A673 (cell line): ENCODE measurements at regions not wholly inside any gene's neighbourhood (a gene's known extent, or its start where the extent isn't known, plus 50 kb on each side); places are given as distances from the start of the nearest gene placed in this dataset.

ENCODE experiments used
- BruUV-seq: library from RNA; stranded (reverse); fragments of 400-500 nt; replicated peaks from 2 replicates; lab custom pipeline; 2021; lab: Mats Ljungman, UMichigan
- CTCF ChIA-PET: fragments of 300-600 bp; sonication (Branson Sonifier 250); formaldehyde crosslinking; loops from one replicate; lab custom pipeline; 2022; ENCODE audit warnings: antibody characterized with exemption; lab: Charles Lee
- POLR2A ChIA-PET: fragments of 300-600 bp; sonication (Branson Sonifier 250); formaldehyde crosslinking; loops from one replicate; lab custom pipeline; 2022; ENCODE audit warnings: antibody characterized with exemption; ENCODE audit not compliant: low non-redundant PET; lab: Charles Lee
- DNase-seq: peaks from one replicate; pipeline ENCODE4 v3.0.0-alpha.2; 2015; ENCODE audit warnings: low spot score
- H3K27ac ChIP-seq: fragments of 200-600 bp; sonication (generic); 2 replicates; pipeline ENCODE4 v1.5.1; 2016; ENCODE audit warnings: mixed run types, low read depth, mild to moderate bottlenecking, mixed read lengths, antibody characterized with exemption, low read length; ENCODE audit not compliant: poor library complexity, severe bottlenecking
- H3K27me3 ChIP-seq: fragments of 200-600 bp; sonication (generic); replicated peaks from 2 replicates; pipeline ENCODE4 v1.6.1; 2017; ENCODE audit warnings: mixed run types, low read depth, mild to moderate bottlenecking, mixed read lengths, antibody characterized with exemption, low read length; ENCODE audit not compliant: insufficient read depth, poor library complexity
- H3K36me3 ChIP-seq: fragments of 200-600 bp; sonication (generic); 2 replicates; pipeline ENCODE4 v1.6.1; 2016; ENCODE audit warnings: mixed run types, mild to moderate bottlenecking, mixed read lengths, antibody characterized with exemption, low read length; ENCODE audit not compliant: insufficient read depth, poor library complexity, severe bottlenecking
- H3K4me1 ChIP-seq: fragments of 200-600 bp; sonication (generic); 2 replicates; pipeline ENCODE4 v1.6.1; 2017; ENCODE audit warnings: mixed run types, mild to moderate bottlenecking, mixed read lengths, antibody characterized with exemption, low read length; ENCODE audit not compliant: insufficient read depth, poor library complexity, severe bottlenecking
- H3K4me3 ChIP-seq: fragments of 200-600 bp; sonication (generic); 2 replicates; pipeline ENCODE4 v1.5.1; 2016; ENCODE audit warnings: low read depth, mixed run types, mild to moderate bottlenecking, mixed read lengths, low read length; ENCODE audit not compliant: poor library complexity, severe bottlenecking
- H3K9me3 ChIP-seq: fragments of 200-600 bp; sonication (generic); 2 replicates; pipeline ENCODE4 v1.6.1; 2016; ENCODE audit warnings: mixed run types, low read depth, mild to moderate bottlenecking, mixed read lengths, antibody characterized with exemption, low read length; ENCODE audit not compliant: poor library complexity, severe bottlenecking
- EZH2 ChIP-seq: fragments of 200-600 bp; sonication (generic); IDR thresholded peaks from 2 replicates; pipeline ENCODE4 v1.6.1; 2017; ENCODE audit warnings: borderline replicate concordance, low read depth, mild to moderate bottlenecking, mixed read lengths, antibody characterized with exemption, low read length; ENCODE audit not compliant: poor library complexity, severe bottlenecking
- intact Hi-C: fragments of 100-400 bp; cut with micrococcal nuclease; formaldehyde crosslinking; loops from one replicate; pipeline ENCODE4 v1.10.0; 2022; ENCODE audit not compliant: unreplicated experiment
- TF ChIP-seq, protein P1 (sequence below): fragments of 300-800, 200-600 bp; sonication (generic); conservative IDR thresholded peaks from 2 replicates; pipeline ENCODE4 v1.5.1; 2017; ENCODE audit warnings: low read depth, mild to moderate bottlenecking, antibody characterized with exemption, low read length, moderate library complexity, mixed read lengths

DNA sequence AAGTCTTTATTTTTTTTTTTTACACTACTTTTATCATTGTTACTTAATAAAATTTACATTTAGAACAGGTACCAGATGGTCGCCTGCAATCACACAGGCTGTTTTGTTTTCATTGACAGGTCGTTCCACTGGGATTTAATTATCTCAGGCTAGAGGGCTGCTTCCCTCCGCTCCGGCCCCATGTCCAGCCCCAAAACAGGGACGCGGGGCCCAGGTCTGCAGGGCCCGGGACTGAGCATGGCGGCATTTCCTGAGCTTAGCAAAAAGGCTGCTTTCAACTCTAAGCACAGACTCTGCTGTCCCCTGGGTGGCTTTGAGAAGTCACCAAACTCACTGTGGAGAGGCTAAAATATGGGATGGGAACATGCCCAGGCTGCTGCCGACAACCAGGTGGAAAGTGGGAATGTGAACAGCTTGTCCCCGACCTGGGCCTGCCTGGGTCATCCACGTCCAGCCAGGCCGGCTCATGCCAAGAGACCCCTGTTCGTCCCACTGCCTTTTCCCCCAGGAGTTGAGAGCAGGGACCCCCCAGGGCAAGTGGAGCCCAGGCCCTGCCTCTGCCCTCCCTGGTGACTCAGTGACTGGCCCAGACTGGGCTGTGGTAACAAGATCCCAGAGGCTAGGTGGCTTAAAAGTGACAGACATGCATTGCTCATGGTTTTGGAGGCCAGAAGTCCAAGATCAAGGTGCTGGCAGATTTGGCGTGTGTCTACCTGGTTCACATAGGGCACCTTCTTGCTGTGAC, 150.0 kb downstream of the SHANK2 start:
- H3K4me1 ChIP-seq = no peaks in the 10 kb centered on the region

DNA sequence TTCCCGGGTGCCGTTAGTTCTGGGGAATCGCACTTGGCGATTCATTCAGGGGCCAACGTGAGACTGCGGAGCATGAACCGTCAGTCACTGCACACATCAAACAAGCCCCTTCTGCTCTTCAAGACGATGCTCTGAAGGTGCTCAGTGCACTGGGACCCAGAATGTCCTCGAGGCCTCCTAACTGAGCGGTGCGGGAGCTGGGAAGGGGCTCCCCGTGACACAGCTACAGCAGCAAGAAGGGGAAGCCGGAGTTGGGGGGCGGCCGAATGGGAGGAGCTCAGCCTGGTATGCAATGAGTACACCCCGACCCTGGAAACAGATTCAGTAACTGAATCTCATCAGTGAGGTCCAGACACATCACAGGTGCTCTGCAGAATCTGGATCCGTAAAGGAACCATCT, 150.8 kb downstream of the SHANK2 start:
- POLR2A ChIA-PET = no interaction called here
- TF ChIP-seq, protein P1, sequence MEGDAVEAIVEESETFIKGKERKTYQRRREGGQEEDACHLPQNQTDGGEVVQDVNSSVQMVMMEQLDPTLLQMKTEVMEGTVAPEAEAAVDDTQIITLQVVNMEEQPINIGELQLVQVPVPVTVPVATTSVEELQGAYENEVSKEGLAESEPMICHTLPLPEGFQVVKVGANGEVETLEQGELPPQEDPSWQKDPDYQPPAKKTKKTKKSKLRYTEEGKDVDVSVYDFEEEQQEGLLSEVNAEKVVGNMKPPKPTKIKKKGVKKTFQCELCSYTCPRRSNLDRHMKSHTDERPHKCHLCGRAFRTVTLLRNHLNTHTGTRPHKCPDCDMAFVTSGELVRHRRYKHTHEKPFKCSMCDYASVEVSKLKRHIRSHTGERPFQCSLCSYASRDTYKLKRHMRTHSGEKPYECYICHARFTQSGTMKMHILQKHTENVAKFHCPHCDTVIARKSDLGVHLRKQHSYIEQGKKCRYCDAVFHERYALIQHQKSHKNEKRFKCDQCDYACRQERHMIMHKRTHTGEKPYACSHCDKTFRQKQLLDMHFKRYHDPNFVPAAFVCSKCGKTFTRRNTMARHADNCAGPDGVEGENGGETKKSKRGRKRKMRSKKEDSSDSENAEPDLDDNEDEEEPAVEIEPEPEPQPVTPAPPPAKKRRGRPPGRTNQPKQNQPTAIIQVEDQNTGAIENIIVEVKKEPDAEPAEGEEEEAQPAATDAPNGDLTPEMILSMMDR = no peak
- TF ChIP-seq EZH2 = no peak
- DNase-seq = no peak
- Histone ChIP-seq H3K4me3 (no peak overlapping the region), H3K9me3 (no peaks in the 10 kb centered on the region), H3K27me3 (peaks cover 11% of the 10 kb centered on the region), H3K4me1 (no peaks in the 10 kb centered on the region), H3K36me3 (no peaks in the 10 kb centered on the region), H3K27ac (no peak overlapping the region)
- BruUV-seq = no TSS peak
- CTCF ChIA-PET = no interaction called here
- intact Hi-C loops = no loop called here

More for the DNA sequence above, 150.0 kb downstream of the SHANK2 start:
- intact Hi-C loops = no loop called here
- no peak for DNase-seq
- TF ChIP-seq EZH2 = no peak
- TF ChIP-seq, protein P1 = no peak
- H3K4me3 ChIP-seq = no peak overlapping the region
- no peak overlapping the region for H3K27ac ChIP-seq
- H3K27me3 ChIP-seq = peaks cover 7% of the 10 kb centered on the region
- ChIA-PET CTCF (no interaction called here), POLR2A (no interaction called here)
- BruUV-seq = no TSS peak
- no peaks in the 10 kb centered on the region for H3K36me3 ChIP-seq
- H3K9me3 ChIP-seq = no peaks in the 10 kb centered on the region

DNA sequence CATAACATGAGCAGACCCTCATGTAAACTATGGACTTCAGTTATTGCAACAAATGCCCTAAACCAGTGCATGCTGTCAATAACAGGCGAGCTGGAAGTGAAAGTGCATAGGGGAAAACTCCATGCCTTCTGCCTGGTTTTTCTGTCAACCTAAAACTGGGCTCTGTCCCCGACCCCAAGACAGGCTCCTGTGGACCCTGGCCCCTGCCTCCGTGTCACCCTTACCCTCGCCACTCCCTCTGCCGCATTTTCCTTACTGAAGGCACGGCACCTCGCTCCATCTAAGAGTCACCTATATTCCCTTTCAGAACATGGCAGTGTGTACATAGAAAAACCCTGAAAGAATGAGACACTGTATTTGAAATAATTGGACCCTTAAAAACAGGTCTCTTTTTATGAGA, 151.3 kb downstream of the SHANK2 start:
- H3K9me3 ChIP-seq = no peaks in the 10 kb centered on the region
- CTCF ChIA-PET = no interaction called here
- no TSS peak for BruUV-seq
- peaks cover 11% of the 10 kb centered on the region for H3K27me3 ChIP-seq
- POLR2A ChIA-PET = no interaction called here
- no peaks in the 10 kb centered on the region for H3K4me1 ChIP-seq
- H3K4me3 ChIP-seq = no peak overlapping the region
- no peak overlapping the region for H3K27ac ChIP-seq
- TF ChIP-seq, protein P1 = no peak
- TF ChIP-seq EZH2 = no peak
- intact Hi-C loops = no loop called here
- no peaks in the 10 kb centered on the region for H3K36me3 ChIP-seq
- no peak for DNase-seq
